ENCODE measurements at regions not wholly inside any gene's neighbourhood (a gene's known extent, or its start where the extent isn't known, plus 50 kb on each side); places are given as distances from the start of the nearest gene placed in this dataset.

DNA sequence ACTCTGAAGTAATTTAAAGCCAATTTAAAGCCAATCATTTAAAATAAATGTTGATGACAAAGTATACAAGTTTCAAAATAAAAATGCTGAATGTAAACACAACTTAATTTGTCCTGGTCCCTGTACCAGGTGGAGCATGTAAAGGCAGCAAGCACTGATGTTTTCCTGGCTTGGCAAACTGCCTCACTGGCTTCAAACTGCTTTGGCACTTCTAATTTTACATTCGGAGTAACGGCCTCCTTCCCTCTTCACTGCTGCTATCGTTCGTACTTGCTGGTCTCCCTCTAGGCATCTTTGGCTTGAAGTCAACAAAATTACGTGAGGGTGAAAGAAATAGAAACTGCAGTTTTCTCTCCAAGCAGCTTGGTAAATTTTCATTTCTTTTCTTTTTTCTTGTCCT is 287.9 kb downstream of the LTN1 start:
- DNase-seq: no peak
- intact Hi-C loops (cut with DNase I; ENCODE audit: low total_unique reads) (no loop called here), in situ Hi-C loops (cut with MboI; ENCODE audit: low pct_ligation_motif_present in 1 of 4, low pct_unique_long_range_greater_than_20kb in 1 of 4, low sequenced_read_pairs in 3 of 4) (no loop called here)
- no peaks in the 10 kb centered on the region for H3K9me3 ChIP-seq
- TF ChIP-seq, protein P1, sequence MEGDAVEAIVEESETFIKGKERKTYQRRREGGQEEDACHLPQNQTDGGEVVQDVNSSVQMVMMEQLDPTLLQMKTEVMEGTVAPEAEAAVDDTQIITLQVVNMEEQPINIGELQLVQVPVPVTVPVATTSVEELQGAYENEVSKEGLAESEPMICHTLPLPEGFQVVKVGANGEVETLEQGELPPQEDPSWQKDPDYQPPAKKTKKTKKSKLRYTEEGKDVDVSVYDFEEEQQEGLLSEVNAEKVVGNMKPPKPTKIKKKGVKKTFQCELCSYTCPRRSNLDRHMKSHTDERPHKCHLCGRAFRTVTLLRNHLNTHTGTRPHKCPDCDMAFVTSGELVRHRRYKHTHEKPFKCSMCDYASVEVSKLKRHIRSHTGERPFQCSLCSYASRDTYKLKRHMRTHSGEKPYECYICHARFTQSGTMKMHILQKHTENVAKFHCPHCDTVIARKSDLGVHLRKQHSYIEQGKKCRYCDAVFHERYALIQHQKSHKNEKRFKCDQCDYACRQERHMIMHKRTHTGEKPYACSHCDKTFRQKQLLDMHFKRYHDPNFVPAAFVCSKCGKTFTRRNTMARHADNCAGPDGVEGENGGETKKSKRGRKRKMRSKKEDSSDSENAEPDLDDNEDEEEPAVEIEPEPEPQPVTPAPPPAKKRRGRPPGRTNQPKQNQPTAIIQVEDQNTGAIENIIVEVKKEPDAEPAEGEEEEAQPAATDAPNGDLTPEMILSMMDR (IDR thresholded peaks at IDR 0.05): no peak
- TF ChIP-seq EP300 (IDR thresholded peaks at IDR 0.05; ENCODE audit: low read depth): no peak
- no peak for TF ChIP-seq POLR2AphosphoS5 (IDR thresholded peaks at IDR 0.05)
- TF ChIP-seq POLR2A (IDR thresholded peaks at IDR 0.05): no peak
- 56 to 60% methylated on average over 5 of the region's 5 CpGs for WGBS, 2 donors (ENCODE audit: low coverage in 1 of 2)
- no peaks in the 10 kb centered on the region for H3K36me3 ChIP-seq
- no peaks in the 10 kb centered on the region for H3K27me3 ChIP-seq
- no peaks in the 10 kb centered on the region for H3K4me1 ChIP-seq
- H3K4me3 ChIP-seq: no peak overlapping the region
- H3K27ac ChIP-seq: no peak overlapping the region

- Histone ChIP-seq H3K27me3 (no peaks in the 10 kb centered on the region), H3K9me3 (no peaks in the 10 kb centered on the region), H3K4me3 (no peak overlapping the region), H3K4me1 (no peaks in the 10 kb centered on the region), H3K27ac (no peak overlapping the region), H3K36me3 (no peaks in the 10 kb centered on the region)
- WGBS, 2 donors (ENCODE audit: low coverage in 1 of 2): 43 to 60% methylated on average over 2 of the region's 2 CpGs
- TF ChIP-seq POLR2A (IDR thresholded peaks at IDR 0.05) (no peak), POLR2AphosphoS5 (IDR thresholded peaks at IDR 0.05) (no peak), EP300 (IDR thresholded peaks at IDR 0.05; ENCODE audit: low read depth) (no peak)
- TF ChIP-seq, protein P1 (IDR thresholded peaks at IDR 0.05): no peak
- in situ Hi-C loops (cut with MboI; ENCODE audit: low pct_ligation_motif_present in 1 of 4, low pct_unique_long_range_greater_than_20kb in 1 of 4, low sequenced_read_pairs in 3 of 4) (no loop called here), intact Hi-C loops (cut with DNase I; ENCODE audit: low total_unique reads) (no loop called here)
- DNase-seq: no peak
Observed at GRCh38 chr21:28703861-28704260, 288.8 kb downstream of the LTN1 start.

GRCh38 chr21:28699596-28700259 is 292.9 kb downstream of the LTN1 start:
- H3K27me3 ChIP-seq: no peaks in the 10 kb centered on the region
- H3K36me3 ChIP-seq: no peaks in the 10 kb centered on the region
- no peaks in the 10 kb centered on the region for H3K4me1 ChIP-seq
- H3K4me3 ChIP-seq: no peak overlapping the region
- in situ Hi-C loops (cut with MboI; ENCODE audit: low pct_ligation_motif_present in 1 of 4, low pct_unique_long_range_greater_than_20kb in 1 of 4, low sequenced_read_pairs in 3 of 4): no loop called here
- 85 to 89% methylated on average over 3 of the region's 3 CpGs for WGBS, 2 donors (ENCODE audit: low coverage in 1 of 2)
- DNase-seq: no peak
- H3K27ac ChIP-seq: no peak overlapping the region
- TF ChIP-seq, protein P1 (IDR thresholded peaks at IDR 0.05): no peak
- TF ChIP-seq EP300 (IDR thresholded peaks at IDR 0.05; ENCODE audit: low read depth) (no peak), POLR2AphosphoS5 (IDR thresholded peaks at IDR 0.05) (no peak), POLR2A (IDR thresholded peaks at IDR 0.05) (no peak)
- no peaks in the 10 kb centered on the region for H3K9me3 ChIP-seq
- intact Hi-C loops (cut with DNase I; ENCODE audit: low total_unique reads): loop anchor here (2.0 kb wide), 1 partner anchor 23 kb away; no protein-coding TSS in a partner anchor

- Histone ChIP-seq H3K4me1 (no peaks in the 10 kb centered on the region), H3K4me3 (no peak overlapping the region), H3K27me3 (no peaks in the 10 kb centered on the region), H3K9me3 (no peaks in the 10 kb centered on the region), H3K27ac (no peak overlapping the region), H3K36me3 (no peaks in the 10 kb centered on the region)
- intact Hi-C loops (cut with DNase I; ENCODE audit: low total_unique reads) (no loop called here), in situ Hi-C loops (cut with MboI; ENCODE audit: low pct_ligation_motif_present in 1 of 4, low pct_unique_long_range_greater_than_20kb in 1 of 4, low sequenced_read_pairs in 3 of 4) (no loop called here)
- no peak for DNase-seq
- no peak for TF ChIP-seq EP300 (IDR thresholded peaks at IDR 0.05; ENCODE audit: low read depth)
- no peak for TF ChIP-seq POLR2A (IDR thresholded peaks at IDR 0.05)
- no peak for TF ChIP-seq POLR2AphosphoS5 (IDR thresholded peaks at IDR 0.05)
- TF ChIP-seq, protein P1 (IDR thresholded peaks at IDR 0.05): no peak
- WGBS, 2 donors (ENCODE audit: low coverage in 1 of 2): 60 to 64% methylated on average over 1 of the region's 1 CpG
Observed at GRCh38 chr21:28699186-28699585, 293.5 kb downstream of the LTN1 start.

Measured in transverse colon (tissue), 4 donors.